PC-3 (cell line): ENCODE measurements at regions not wholly inside any gene's neighbourhood (a gene's known extent, or its start where the extent isn't known, plus 50 kb on each side); places are given as distances from the start of the nearest gene placed in this dataset.

ENCODE experiments used
- ATAC-seq: fragments of 200-7000 bp; cut with Tn5 transposase; 2 replicates; pipeline ENCODE4 v1.9.1; 2020; ENCODE audit warnings: mild to moderate bottlenecking, moderate library complexity
- BruUV-seq: library from RNA; stranded (reverse); fragments of 400-500 nt; replicated peaks from 2 replicates; lab custom pipeline; 2021; lab: Mats Ljungman, UMichigan
- CTCF ChIA-PET: fragments of 300-600 bp; sonication (Branson Sonifier 250); formaldehyde crosslinking; loops from one replicate; lab custom pipeline; 2022; ENCODE audit warnings: antibody characterized with exemption; lab: Charles Lee
- POLR2A ChIA-PET: fragments of 300-600 bp; sonication (Branson Sonifier 250); formaldehyde crosslinking; loops from one replicate; lab custom pipeline; 2022; ENCODE audit warnings: antibody characterized with exemption; ENCODE audit not compliant: unreplicated experiment; lab: Charles Lee
- DNase-seq: peaks from one replicate; pipeline ENCODE4 v3.0.0-alpha.2; 2015
- H2AFZ ChIP-seq: fragments of 300-600 bp; sonication (generic); 2 replicates; pipeline ENCODE4 v1.6.0; 2016; ENCODE audit warnings: antibody characterized with exemption, low read length
- H3F3A ChIP-seq: fragments of 300-600 bp; sonication (generic); one replicate; pipeline ENCODE4 v1.6.0; 2017; ENCODE audit warnings: antibody characterized with exemption, low read length, control low read depth, mild to moderate bottlenecking; ENCODE audit not compliant: unreplicated experiment
- H3K27ac ChIP-seq: fragments of 300-600 bp; sonication (generic); 2 replicates; pipeline ENCODE4 v1.5.1; 2016; ENCODE audit warnings: mild to moderate bottlenecking, low read length
- H3K27me3 ChIP-seq: fragments of 300-600 bp; sonication (generic); 2 replicates; pipeline ENCODE4 v1.6.1; 2016; ENCODE audit warnings: low read length, mixed read lengths
- H3K36me3 ChIP-seq: fragments of 300-600 bp; sonication (generic); 2 replicates; pipeline ENCODE4 v1.6.1; 2016; ENCODE audit warnings: low read depth, mixed run types, low read length, mixed read lengths
- H3K4me1 ChIP-seq: fragments of 300-600 bp; sonication (generic); 2 replicates; pipeline ENCODE4 v1.5.1; 2016; ENCODE audit warnings: low read length; ENCODE audit not compliant: insufficient read depth
- H3K4me2 ChIP-seq: fragments of 300-600 bp; sonication (generic); 2 replicates; pipeline ENCODE4 v1.6.0; 2016; ENCODE audit warnings: low read length
- H3K4me3 ChIP-seq: fragments of 300-600 bp; sonication (generic); 2 replicates; pipeline ENCODE4 v1.5.1; 2016; ENCODE audit warnings: mild to moderate bottlenecking, low read length, mixed read lengths
- H3K79me2 ChIP-seq: fragments of 300-600 bp; sonication (generic); 2 replicates; pipeline ENCODE4 v1.6.1; 2017; ENCODE audit warnings: low read length, mixed read lengths
- H3K9ac ChIP-seq: fragments of 300-600 bp; sonication (generic); 2 replicates; pipeline ENCODE4 v1.6.0; 2016; ENCODE audit warnings: mild to moderate bottlenecking, low read length
- H3K9me2 ChIP-seq: fragments of 300-600 bp; sonication (generic); replicated peaks from 2 replicates; pipeline ENCODE4 v1.6.1; 2016; ENCODE audit warnings: mixed run types, low read length, mixed read lengths
- H3K9me3 ChIP-seq: fragments of 300-600 bp; sonication (generic); 2 replicates; pipeline ENCODE4 v1.6.1; 2016; ENCODE audit warnings: low read length, mixed read lengths
- H4K20me1 ChIP-seq: fragments of 300-600 bp; sonication (generic); 2 replicates; pipeline ENCODE4 v1.6.1; 2016; ENCODE audit warnings: low read length, mixed read lengths
- CTCF ChIP-seq: fragments of 300-600 bp; sonication (generic); conservative IDR thresholded peaks from 2 replicates; pipeline ENCODE4 v1.5.1; 2017; ENCODE audit warnings: antibody characterized with exemption, low read depth, mild to moderate bottlenecking, low read length
- EZH2 ChIP-seq: fragments of 300-600 bp; sonication (generic); IDR thresholded peaks from one replicate; pipeline ENCODE4 v1.6.1; 2017; ENCODE audit warnings: antibody characterized with exemption, mild to moderate bottlenecking, low read length; ENCODE audit not compliant: unreplicated experiment
- EZH2phosphoT487 ChIP-seq: fragments of 300-600 bp; sonication (generic); IDR thresholded peaks from 2 replicates; pipeline ENCODE4 v1.6.1; 2018; ENCODE audit warnings: mild to moderate bottlenecking, antibody characterized with exemption, low read length, borderline replicate concordance
- intact Hi-C: fragments of 100-400 bp; cut with micrococcal nuclease; formaldehyde crosslinking; loops from 2 replicates; pipeline ENCODE4 v1.9.0; 2023

DNA sequence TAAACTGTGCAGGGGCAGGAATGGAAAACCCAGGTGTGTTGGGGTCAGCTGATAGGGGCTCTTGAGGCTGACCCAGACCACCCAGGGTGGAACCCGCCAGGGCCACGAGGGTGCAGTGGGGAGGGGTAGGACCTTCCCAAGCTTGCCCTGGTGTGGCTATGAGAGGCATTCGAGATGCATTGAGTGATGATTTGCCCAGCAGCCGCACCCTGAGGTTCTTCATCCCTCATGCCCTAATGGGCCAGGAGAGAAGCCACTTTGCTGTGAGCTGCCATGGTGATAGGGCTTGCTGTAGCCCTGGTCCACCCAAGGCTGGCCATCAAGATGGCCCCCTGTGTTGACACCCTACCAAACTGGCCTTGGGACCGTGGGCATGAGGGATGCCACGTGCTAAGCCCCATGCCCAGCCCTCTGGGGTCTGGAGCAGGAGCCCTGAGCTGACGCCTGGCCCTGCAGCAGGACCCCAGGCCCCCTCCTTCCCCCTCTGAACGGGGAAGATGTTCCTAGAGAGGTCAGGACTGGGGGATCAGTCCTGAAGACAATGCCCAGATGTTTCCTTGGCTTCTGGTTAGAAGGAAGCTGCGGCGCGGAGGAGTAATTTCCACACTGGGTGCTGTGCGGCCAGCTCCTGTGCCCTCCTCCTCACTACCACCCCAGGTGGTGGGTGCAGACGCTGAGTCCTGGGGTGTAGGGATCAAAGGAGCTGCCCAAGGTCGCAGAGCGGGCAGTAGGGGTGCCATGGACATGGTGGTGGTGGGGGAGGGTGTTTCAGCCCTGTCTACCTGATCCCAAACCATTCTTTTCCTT, 122.5 kb upstream of the HDAC4 start:
- no peaks in the 10 kb centered on the region for H3K9me3 ChIP-seq
- no peaks in the 10 kb centered on the region for H3K36me3 ChIP-seq
- no peak overlapping the region for H3K9ac ChIP-seq
- ATAC-seq: no peak
- no peak overlapping the region for H3K4me2 ChIP-seq
- no peak overlapping the region for H3K27ac ChIP-seq
- H3F3A ChIP-seq: no peaks in the 10 kb centered on the region
- no peaks in the 10 kb centered on the region for H3K9me2 ChIP-seq
- H2AFZ ChIP-seq: no peak overlapping the region
- H3K27me3 ChIP-seq: peaks cover 15% of the 10 kb centered on the region; the same call in 1 of the 2 replicates
- no peak overlapping the region for H3K4me3 ChIP-seq
- ChIA-PET POLR2A (no interaction called here), CTCF (no interaction called here)
- no peaks in the 10 kb centered on the region for H3K4me1 ChIP-seq
- intact Hi-C loops: no loop called here
- H4K20me1 ChIP-seq: no peaks in the 10 kb centered on the region
- no peak for TF ChIP-seq CTCF
- no peak for TF ChIP-seq EZH2phosphoT487
- no peak for TF ChIP-seq EZH2
- no TSS peak for BruUV-seq
- no peak for DNase-seq
- H3K79me2 ChIP-seq: no peaks in the 10 kb centered on the region

GRCh38 chr2:239522740-239523119, 121.9 kb upstream of the HDAC4 start:
- Histone ChIP-seq H2AFZ (no peak overlapping the region), H4K20me1 (no peaks in the 10 kb centered on the region), H3K9ac (no peak overlapping the region), H3K9me3 (no peaks in the 10 kb centered on the region), H3K4me1 (no peaks in the 10 kb centered on the region), H3F3A (no peaks in the 10 kb centered on the region), H3K36me3 (no peaks in the 10 kb centered on the region), H3K4me3 (no peak overlapping the region), H3K4me2 (no peak overlapping the region), H3K9me2 (no peaks in the 10 kb centered on the region), H3K27me3 (peaks cover 17% of the 10 kb centered on the region; the same call in 1 of the 2 replicates), H3K27ac (no peak overlapping the region), H3K79me2 (no peaks in the 10 kb centered on the region)
- no TSS peak for BruUV-seq
- intact Hi-C loops: no loop called here
- POLR2A ChIA-PET: no interaction called here
- TF ChIP-seq EZH2phosphoT487: no peak
- no peak for TF ChIP-seq EZH2
- TF ChIP-seq CTCF: no peak
- CTCF ChIA-PET: no interaction called here
- no peak for ATAC-seq
- DNase-seq: no peak

GRCh38 chr2:239522002-239522739, 121.4 kb upstream of the HDAC4 start:
- no peak overlapping the region for H2AFZ ChIP-seq
- no peaks in the 10 kb centered on the region for H3F3A ChIP-seq
- H3K27ac ChIP-seq: no peak overlapping the region
- H3K79me2 ChIP-seq: no peaks in the 10 kb centered on the region
- H3K27me3 ChIP-seq: peaks cover 21% of the 10 kb centered on the region; the same call in 1 of the 2 replicates
- H3K4me1 ChIP-seq: no peaks in the 10 kb centered on the region
- ChIA-PET CTCF (no interaction called here), POLR2A (no interaction called here)
- DNase-seq: no peak
- H4K20me1 ChIP-seq: no peaks in the 10 kb centered on the region
- H3K9me3 ChIP-seq: no peaks in the 10 kb centered on the region
- no peak overlapping the region for H3K4me3 ChIP-seq
- intact Hi-C loops: no loop called here
- ATAC-seq: no peak
- no peaks in the 10 kb centered on the region for H3K9me2 ChIP-seq
- H3K4me2 ChIP-seq: no peak overlapping the region
- H3K9ac ChIP-seq: no peak overlapping the region
- no peak for TF ChIP-seq CTCF
- no peak for TF ChIP-seq EZH2
- TF ChIP-seq EZH2phosphoT487: no peak
- H3K36me3 ChIP-seq: no peaks in the 10 kb centered on the region
- no TSS peak for BruUV-seq
